HFF-Myc (cell line): ENCODE measurements at regions not wholly inside any gene's neighbourhood (a gene's known extent, or its start where the extent isn't known, plus 50 kb on each side); places are given as distances from the start of the nearest gene placed in this dataset.

Source experiments
- DNase-seq: peaks from one replicate; pipeline ENCODE4 v3.0.0-alpha.2; 2011; ENCODE audit warnings: low read depth; ENCODE audit errors: extremely low read depth
- H3K4me3 ChIP-seq: replicated peaks from 2 replicates; pipeline ENCODE4 v1.5.1; 2011; ENCODE audit warnings: low read depth, mild to moderate bottlenecking, control low read depth, low read length
- TF ChIP-seq, protein P1 (sequence below): IDR thresholded peaks from 2 replicates; pipeline ENCODE4 v1.5.1; 2012; ENCODE audit warnings: mild to moderate bottlenecking, low read depth, low read length, control low read depth; ENCODE audit errors: missing control alignments

DNA sequence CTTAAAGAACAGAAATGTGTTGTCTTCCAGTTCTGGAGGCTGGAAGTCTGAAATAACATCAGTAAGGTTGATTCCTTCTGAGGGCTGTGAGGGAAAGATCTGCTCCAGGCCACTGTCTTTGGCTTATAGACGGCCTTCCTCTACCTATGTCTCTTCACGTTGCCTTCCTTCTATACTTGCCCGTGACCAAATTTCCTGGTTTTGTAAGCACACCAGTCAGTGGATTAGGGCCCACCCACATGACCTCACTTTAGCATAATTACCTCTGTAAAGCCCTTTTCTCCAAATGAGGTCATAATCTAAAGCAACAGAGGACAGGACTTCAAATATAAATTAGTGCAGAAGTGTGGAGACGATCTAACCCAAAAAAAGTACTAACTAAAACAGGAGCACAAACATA, 231.6 kb downstream of the NRIP1 start:
- no peak for DNase-seq
- no peak overlapping the region for H3K4me3 ChIP-seq
- TF ChIP-seq, protein P1, sequence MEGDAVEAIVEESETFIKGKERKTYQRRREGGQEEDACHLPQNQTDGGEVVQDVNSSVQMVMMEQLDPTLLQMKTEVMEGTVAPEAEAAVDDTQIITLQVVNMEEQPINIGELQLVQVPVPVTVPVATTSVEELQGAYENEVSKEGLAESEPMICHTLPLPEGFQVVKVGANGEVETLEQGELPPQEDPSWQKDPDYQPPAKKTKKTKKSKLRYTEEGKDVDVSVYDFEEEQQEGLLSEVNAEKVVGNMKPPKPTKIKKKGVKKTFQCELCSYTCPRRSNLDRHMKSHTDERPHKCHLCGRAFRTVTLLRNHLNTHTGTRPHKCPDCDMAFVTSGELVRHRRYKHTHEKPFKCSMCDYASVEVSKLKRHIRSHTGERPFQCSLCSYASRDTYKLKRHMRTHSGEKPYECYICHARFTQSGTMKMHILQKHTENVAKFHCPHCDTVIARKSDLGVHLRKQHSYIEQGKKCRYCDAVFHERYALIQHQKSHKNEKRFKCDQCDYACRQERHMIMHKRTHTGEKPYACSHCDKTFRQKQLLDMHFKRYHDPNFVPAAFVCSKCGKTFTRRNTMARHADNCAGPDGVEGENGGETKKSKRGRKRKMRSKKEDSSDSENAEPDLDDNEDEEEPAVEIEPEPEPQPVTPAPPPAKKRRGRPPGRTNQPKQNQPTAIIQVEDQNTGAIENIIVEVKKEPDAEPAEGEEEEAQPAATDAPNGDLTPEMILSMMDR = no peak

DNA sequence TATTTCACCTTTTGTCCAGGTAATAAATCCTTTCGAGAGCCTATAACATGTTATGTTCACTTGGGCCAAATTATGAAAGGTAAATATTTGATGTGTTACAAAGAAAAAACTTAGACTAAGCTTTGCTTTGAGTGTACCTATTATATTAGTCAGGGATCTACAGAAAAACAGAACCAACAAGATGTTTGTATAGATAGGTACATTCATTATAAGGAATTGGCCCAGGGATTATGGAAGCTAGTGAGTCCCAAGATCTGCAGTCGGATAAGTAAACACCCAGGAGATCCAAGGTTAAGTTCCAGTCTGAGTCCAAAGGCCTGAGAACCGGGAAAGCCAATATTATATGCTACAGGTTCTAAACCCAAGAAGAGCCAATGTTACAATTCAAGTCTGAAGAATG, 234.5 kb downstream of the NRIP1 start:
- H3K4me3 ChIP-seq = no peak overlapping the region
- DNase-seq = no peak
- TF ChIP-seq, protein P1 = no peak

DNA sequence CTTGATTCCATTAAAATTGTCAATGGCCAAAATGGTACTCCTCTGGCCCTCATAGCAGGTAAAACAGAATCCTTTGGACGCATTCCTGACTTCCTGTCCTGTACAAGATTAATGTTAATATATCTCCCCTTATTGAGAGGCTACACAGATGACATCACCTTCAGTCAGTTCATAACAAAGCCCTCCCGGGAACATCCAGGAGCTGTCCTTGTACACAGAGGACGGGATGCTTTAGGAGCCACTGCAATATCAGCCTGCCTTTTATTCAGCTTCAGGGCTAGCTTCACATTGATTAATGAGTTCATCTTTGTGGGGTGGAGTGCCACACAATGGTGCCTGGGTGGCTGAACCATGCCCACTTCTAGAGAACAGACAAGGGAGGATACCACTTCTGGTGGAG, 235.1 kb downstream of the NRIP1 start:
- no peak for DNase-seq
- TF ChIP-seq, protein P1 = no peak
- H3K4me3 ChIP-seq = no peak overlapping the region

DNA sequence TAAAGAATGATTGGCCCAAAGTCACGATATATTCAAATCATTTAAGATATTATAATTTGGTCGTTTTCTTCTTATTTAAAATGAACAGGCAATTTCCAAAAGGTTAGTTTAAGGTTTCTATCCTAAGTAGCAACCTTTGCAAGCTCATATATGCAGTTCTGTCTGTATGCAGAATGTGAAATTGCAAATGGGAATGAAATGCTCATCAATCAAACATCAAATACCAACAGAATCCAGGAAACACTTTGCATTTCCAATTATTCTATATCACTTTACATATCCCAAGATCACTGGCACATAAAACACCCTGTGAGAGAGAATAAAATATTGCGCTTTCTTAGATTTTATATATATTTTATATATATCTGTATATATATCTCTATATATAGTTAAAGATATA, 237.3 kb downstream of the NRIP1 start:
- TF ChIP-seq, protein P1 = no peak
- no peak for DNase-seq
- no peak overlapping the region for H3K4me3 ChIP-seq

DNA sequence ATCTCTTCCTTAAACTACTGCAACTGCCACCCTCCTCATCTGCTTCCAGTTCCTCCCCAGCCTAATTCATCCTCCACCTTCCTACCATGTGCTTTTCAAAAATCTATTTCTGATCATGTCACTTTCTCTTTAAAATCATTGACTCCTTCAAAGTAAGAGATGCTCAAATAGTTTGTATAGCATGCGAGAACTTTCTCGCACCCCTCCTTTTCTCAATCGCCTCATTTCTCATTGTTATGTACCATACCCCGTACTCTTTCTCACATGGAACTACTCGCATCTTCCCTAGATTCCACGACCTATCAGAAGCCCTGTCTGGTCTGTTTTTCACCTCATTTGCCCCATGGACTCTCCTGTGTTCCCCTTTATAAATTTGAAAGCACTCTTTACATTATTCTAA, 238.2 kb downstream of the NRIP1 start:
- TF ChIP-seq, protein P1 = no peak
- H3K4me3 ChIP-seq = no peak overlapping the region
- no peak for DNase-seq

DNA sequence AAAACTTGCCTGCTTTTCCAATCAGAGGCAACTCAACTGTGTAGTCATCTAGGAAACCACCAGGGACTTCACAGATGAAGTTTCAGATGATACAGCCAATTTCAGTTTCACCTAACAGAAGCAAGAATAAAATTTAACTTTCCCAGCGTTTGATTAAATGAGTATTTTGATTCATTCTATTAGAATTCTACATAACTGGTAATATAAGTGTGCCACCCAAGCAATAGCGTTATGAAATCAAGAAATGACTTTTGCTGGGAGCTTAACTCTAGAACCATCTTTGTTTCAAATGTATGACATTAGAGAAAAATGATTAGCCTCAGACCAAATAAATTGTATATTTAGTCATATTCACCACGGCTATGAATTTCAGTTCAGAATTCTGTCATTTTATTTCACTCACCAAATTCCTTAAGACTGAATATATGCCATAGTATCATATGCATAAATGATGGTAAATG, 239.3 kb downstream of the NRIP1 start:
- no peak overlapping the region for H3K4me3 ChIP-seq
- DNase-seq = no peak
- TF ChIP-seq, protein P1 = no peak

DNA sequence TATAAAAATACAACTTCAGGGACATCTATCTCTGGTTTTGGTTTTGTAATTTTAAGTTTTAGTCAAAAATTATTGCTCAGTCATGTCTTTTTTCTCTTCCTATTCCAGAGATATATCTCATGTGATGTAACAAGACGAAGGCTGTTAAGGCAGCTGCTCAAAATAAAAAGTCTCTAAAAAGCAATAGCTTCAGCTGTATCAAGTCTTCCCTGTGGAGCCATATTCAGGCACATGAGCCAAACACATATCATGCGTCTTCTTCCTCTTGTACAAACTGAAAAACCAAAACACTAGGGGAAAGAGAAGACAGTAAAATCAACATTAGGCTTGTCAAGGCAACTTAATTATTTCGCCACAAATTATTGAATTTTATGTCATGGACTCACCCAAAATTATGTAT, 240.7 kb downstream of the NRIP1 start:
- TF ChIP-seq, protein P1 = no peak
- H3K4me3 ChIP-seq = no peak overlapping the region
- no peak for DNase-seq
